Umbilical cord (tissue), 1 donor: ENCODE measurements at regions not wholly inside any gene's neighbourhood (a gene's known extent, or its start where the extent isn't known, plus 50 kb on each side); places are given as distances from the start of the nearest gene placed in this dataset.
"Not testable (repeated sequence)": the region's sequence is repeated elsewhere in the genome, so short reads cannot be mapped to it uniquely, and the experiment has no call there.

Experiments used
- DNase-seq: peaks from one replicate; pipeline ENCODE4 v3.0.0-alpha.2; 2015; ENCODE audit warnings: low spot score

GRCh38 chr6:84581494-84582259 is 182.7 kb downstream of the TBX18 start:
- peak; percentile 26 for DNase-seq

- no peak for DNase-seq
These were observed 185.0 kb downstream of the TBX18 start for GRCh38 chr6:84579404-84579803.

- no peak for DNase-seq
These were observed 188.4 kb downstream of the TBX18 start for GRCh38 chr6:84576029-84576428.

- DNase-seq: no peak
These were observed 189.1 kb downstream of the TBX18 start for GRCh38 chr6:84575264-84575663.

DNA sequence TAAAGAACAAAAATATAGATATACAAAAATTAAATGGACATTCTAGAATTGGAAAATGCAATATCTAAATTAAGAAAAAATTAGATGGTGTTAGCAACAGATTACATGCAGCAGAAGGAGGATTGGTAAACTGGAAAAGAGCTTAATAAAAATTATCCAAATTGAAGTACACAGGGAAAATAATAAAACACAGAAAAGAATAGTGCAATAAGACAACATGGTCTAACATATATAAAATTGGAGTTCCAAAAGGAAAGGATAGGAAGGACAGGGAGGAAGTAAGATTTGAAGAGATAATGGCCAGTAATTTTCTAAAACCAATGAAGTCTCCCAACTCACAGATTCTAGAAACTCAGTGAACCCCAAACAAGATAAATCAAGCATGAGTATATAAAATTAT is 194.5 kb downstream of the TBX18 start:
- DNase-seq: no peak

DNA sequence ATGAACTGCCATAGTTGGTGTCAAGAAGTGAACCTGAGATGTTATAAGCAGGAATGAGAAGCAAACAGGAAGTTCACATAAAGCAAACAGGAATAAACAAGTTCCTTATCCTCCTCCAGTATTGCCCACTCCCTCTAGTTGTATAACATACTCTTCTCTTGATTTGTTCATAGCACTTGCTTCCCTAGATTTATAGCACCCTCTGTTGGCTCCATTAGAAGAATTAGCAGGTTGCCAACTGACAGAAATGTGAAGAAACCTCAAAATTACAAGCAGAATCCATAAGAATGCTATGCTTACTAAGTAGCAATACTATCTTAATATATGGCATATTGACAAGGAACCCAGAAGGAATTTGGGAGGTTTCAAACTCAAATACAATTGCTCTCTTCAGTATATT is 195.4 kb downstream of the TBX18 start:
- DNase-seq: no peak

DNA sequence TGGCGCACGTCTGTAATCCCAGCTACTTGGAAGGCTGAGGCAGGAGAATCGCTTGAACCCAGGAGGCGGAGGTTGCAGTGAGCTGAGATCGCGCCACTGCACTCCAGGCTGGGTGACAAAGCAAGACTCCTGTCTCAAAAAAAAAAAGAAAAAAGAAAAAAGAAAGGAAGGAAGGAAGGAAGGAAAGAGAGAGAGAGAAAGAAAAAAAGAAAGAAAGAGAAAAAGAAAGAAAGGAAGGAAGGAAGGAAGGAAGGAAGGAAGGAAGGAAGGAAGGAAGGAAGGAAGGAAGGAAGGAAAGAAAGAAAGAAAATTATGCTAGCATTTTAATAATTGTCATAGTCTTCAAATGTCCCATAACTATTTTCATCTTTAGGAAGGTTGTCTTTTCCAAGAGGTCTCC is 198.7 kb downstream of the TBX18 start:
- not testable (repeated sequence) for DNase-seq

DNA sequence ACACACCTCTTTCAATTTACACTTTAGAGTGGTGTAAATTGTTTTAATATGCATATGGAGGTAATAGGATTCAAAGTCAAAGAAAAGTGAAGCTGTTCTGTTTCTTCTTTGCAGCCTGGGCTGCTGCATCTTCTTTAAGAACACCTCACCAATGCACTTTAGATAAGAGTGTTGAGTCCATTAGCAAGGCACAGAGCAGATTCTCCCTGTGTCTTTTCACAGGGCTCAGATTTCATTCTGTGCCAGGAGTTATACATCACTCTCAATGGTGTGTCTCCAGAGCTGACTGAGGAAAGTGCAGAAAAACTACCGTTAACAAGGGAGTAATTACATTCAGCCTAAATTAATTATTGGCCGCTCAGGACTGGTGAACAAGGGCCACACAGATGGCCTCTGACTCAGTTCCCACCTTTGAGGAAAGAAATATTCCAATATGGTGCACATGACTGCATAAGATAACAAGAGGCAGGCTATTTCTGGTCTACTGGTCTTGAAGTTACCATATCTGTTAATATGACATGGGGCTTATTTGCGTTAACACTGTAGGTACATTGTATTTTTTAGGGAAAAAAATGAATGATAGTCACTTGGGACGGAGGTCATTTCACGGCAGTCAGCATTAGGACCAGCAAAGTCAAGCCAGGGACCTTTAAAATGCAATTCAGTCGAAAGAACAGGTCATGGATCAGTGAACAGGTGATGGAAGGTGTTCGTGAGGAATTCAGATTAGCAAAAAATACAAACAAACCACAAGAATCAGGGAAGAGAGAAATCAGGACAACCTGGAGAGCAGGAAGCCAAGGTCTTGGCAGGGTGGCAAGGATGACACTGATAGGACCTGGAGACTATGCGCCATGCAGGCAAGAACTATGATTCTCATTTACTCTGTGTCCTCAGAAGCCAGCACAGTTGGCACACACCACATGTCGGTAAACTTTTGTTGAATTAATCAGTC is 203.7 kb downstream of the TBX18 start:
- DNase-seq: peak; percentile 25

DNA sequence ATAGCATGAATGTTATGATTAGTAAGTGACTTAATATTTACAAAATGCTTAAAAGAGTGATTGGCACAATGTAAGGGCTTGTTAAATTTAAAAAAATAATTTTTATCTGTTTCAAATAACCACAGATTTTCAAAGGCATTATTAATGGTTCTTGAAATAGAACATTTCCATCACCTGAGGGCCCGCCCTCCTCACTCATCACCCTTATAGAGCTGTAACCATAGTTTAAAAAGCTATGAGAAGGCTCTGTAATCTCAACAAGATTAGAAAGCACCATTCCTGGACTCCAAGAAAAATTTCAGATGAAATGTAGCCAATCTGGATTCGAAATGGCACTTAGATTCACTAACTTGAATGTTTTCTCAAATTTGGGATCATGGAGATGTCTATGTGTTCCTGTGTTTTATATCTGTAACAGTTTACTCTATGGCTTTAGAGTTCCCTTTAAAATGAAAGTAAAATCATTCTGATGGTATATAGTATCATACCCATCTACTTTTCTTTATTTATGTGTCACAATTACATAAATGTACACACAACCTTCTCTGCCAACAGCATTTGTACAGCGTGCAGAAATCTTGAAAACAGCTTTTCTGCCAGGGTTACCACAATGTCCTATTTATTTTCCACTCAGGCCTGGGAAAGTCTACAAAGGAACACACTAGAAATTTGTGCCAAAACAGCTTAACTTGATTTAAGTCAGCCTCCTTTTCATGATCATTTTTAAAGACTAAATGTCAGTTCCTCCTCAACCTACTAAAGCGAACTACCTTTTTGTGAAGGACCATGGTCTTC is 207.7 kb downstream of the TBX18 start:
- peak; percentile 16 for DNase-seq

GRCh38 chr6:84554706-84555105 is 209.7 kb downstream of the TBX18 start:
- DNase-seq: no peak

DNA sequence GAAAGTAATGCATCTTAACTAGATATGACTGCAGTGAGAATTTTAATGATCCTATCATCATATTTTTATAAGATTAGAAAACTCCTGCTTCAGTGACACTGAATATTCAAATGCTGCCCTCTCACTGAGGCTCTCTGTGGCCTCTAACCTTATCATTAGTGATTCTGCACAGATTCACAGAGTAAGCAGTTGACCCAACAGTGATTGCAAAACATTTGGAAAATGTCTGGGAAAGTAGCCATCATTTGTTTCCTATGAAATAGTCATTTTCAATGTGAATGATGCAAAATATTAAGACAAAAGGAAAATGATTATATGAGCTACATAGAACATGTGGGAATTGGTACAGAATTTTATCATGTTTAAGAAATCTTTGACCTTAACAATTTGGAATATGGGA is 210.3 kb downstream of the TBX18 start:
- DNase-seq: peak; percentile 48

GRCh38 chr6:84553527-84553926 is 210.9 kb downstream of the TBX18 start:
- DNase-seq: no peak

DNA sequence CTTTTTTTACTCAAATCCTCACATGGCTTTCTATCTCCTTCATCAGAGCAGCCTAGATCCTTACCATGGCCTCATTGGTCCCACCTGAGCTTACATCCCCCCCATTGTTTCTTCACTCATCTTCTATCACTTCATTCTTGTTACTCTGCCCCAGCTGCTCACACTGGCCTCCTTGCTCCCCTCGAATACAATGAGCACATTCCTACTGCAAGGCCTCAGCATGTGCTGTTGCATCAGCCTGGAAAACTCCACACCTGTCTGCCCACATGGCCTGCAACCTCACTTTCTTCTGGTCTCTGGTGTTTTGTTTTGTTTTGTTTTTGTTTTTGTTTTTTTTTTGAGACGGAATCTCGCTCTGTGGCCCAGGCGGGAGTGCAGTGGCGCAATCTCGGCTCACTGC is 212.6 kb downstream of the TBX18 start:
- no peak for DNase-seq

DNA sequence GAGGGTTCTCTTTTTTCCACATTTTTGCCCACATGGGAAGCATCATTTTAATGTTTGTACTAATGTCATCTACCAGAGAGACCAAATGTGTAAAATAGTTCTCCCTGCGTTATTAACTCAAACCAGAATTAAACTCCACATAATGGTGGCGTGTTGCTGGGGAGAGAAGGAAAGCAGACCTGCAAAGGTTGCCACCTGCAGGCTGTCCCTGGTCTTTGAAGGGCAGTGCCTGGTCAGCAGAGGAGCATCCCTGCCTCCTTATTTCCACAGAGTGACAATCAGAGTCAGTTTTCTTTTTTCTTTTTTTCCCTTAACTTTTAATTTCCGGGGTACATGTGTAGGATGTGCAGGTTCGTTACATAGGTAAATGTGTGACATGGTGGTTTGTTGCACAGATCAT is 214.5 kb downstream of the TBX18 start:
- DNase-seq: no peak

GRCh38 chr6:84547341-84547801 is 217.0 kb downstream of the TBX18 start:
- no peak for DNase-seq

- DNase-seq: peak; percentile 17
These were observed 217.9 kb downstream of the TBX18 start for GRCh38 chr6:84546427-84546914.

DNA sequence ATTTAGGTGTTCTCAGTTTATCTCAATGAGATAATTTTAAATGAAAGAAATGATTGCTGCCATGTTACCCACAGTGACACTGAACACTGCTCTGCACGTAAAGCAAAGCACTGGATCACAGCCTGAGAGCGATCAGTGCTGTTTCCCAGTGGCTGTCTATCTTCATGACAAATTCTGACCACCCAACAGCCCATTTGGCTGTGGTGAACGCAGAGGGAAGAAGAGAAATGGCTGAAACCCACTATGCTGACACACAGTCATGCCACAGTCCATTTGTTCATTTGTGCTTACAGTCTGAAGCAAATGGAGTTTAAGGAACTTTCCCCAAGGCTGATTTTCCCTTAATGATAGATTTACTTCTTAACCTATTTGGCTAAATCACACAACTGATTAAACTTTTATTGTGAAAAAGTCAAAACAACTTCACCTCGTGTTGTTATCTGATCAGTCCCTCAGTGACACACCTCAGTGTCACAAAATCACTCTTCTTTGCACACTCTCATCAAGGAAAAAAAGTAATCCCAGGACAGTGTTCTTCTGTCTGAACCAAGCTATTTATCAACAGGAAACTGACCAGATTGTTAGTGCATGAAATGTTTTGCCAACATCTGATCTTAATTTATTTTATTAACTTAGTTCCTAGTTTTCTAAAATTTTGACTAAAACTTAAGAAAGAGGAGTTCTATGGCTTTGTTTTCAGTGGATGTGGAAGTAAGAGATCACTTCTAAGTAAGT is 225.1 kb downstream of the TBX18 start:
- no peak for DNase-seq

GRCh38 chr6:84536885-84537638 is 227.3 kb downstream of the TBX18 start:
- DNase-seq: no peak

DNA sequence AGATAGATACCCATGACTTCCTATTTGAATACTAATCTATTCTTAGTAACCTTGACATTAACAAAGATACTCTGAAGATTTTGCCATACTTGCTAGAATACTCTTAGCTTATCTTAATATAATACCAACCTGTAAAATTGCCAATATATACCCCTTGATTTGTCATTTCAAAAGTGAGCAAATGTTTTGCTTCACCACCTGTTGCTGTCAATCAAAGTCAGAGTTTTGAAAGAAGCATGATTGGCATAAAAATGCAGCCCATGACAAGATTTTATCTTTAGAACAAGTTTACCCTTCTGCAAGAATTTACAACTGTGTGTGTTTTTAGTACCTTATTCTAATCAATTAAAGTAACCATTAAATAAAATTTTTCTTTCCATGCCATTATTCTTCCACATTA is 236.2 kb downstream of the TBX18 start:
- no peak for DNase-seq

GRCh38 chr6:84526631-84527030 is 237.8 kb downstream of the TBX18 start:
- no peak for DNase-seq
